Lower leg skin (tissue), 3 donors: ENCODE measurements at regions not wholly inside any gene's neighbourhood (a gene's known extent, or its start where the extent isn't known, plus 50 kb on each side); places are given as distances from the start of the nearest gene placed in this dataset.

ENCODE experiments used
- POLR2A ChIP-seq, 2 donors: fragments of 450-650 bp; IDR thresholded peaks; one replicate each; pipeline ENCODE4 v1.6.1; 2016 to 2017; ENCODE audit warnings: antibody characterized with exemption in 2 of 2, mild to moderate bottlenecking in 1 of 2, moderate library complexity in 1 of 2
- TF ChIP-seq, protein P1 (sequence below), 3 donors: fragments of 450-650 bp; IDR thresholded peaks; one replicate each; pipeline ENCODE4 v1.5.1; 2016; ENCODE audit warnings: antibody characterized with exemption in 3 of 3, mild to moderate bottlenecking in 3 of 3, moderate library complexity in 2 of 3

DNA sequence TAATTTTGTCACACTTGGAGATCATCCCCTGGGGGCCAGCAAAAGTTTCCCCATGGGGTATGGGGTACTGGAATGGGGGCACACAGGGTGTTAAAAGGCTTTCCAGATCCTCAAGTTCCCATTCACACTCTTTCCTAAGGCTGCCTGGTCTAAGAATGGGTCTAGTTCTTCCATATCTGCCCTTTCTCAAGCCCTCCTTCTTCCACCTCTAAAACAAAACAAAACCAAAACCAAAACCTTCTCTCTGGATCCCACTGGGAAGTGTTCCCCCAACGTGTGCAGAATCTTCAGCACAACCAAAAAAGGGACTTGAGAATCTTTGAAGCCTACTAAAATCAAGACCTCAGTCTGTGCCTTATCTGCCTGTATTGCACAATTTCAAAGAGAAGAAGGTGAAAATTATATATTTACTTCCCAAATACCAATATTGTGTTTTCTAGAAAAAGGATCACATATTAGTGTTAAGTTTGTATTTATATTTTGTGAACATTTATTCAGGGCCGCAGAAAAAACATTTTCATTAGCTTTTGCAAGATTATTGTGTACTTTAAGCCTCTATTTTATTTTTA lies 207.2 kb upstream of the TCF4 start:
- TF ChIP-seq, protein P1, sequence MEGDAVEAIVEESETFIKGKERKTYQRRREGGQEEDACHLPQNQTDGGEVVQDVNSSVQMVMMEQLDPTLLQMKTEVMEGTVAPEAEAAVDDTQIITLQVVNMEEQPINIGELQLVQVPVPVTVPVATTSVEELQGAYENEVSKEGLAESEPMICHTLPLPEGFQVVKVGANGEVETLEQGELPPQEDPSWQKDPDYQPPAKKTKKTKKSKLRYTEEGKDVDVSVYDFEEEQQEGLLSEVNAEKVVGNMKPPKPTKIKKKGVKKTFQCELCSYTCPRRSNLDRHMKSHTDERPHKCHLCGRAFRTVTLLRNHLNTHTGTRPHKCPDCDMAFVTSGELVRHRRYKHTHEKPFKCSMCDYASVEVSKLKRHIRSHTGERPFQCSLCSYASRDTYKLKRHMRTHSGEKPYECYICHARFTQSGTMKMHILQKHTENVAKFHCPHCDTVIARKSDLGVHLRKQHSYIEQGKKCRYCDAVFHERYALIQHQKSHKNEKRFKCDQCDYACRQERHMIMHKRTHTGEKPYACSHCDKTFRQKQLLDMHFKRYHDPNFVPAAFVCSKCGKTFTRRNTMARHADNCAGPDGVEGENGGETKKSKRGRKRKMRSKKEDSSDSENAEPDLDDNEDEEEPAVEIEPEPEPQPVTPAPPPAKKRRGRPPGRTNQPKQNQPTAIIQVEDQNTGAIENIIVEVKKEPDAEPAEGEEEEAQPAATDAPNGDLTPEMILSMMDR (IDR thresholded peaks at IDR 0.05), result no peak
- TF ChIP-seq POLR2A (IDR thresholded peaks at IDR 0.05), result no peak
